Keratinocyte (primary cell): ENCODE measurements at regions not wholly inside any gene's neighbourhood (a gene's known extent, or its start where the extent isn't known, plus 50 kb on each side); places are given as distances from the start of the nearest gene placed in this dataset.
"Not testable (repeated sequence)": the region's sequence is repeated elsewhere in the genome, so short reads cannot be mapped to it uniquely, and the experiment has no call there.

Experiments used
- DNase-seq: peaks from one replicate; pipeline ENCODE4 v3.0.0-alpha.2; 2011; ENCODE audit warnings: low read depth, missing footprints, low spot score
- FAIRE-seq: peaks from 2 replicates; lab custom pipeline; 2011; peaks lifted over from hg19 to GRCh38; lab: Jason Lieb, UNC
- H2AFZ ChIP-seq: 2 replicates; pipeline ENCODE4 v1.6.0; 2012; ENCODE audit warnings: low read length, control low read depth, inconsistent platforms; ENCODE audit not compliant: control insufficient read depth
- H3K27ac ChIP-seq: 2 replicates; pipeline ENCODE4 v1.5.1; 2011; ENCODE audit warnings: low read length; ENCODE audit not compliant: control insufficient read depth, insufficient read depth
- H3K27me3 ChIP-seq: 3 replicates; pipeline ENCODE4 v1.6.0; 2011; ENCODE audit warnings: low read length; ENCODE audit not compliant: control insufficient read depth, insufficient read depth; ENCODE audit errors: extremely low read depth
- H3K36me3 ChIP-seq, 2 experiments: 2 replicates in 1 of 2; 3 replicates in 1 of 2; pipeline ENCODE4 v1.5.1; 2011; ENCODE audit warnings: low read length in 2 of 2, mild to moderate bottlenecking in 1 of 2; ENCODE audit not compliant: control insufficient read depth in 2 of 2, insufficient read depth in 2 of 2; ENCODE audit errors: extremely low read depth in 1 of 2
- H3K4me1 ChIP-seq: 3 replicates; pipeline ENCODE4 v1.5.1; 2011; ENCODE audit warnings: low read length; ENCODE audit not compliant: control insufficient read depth, insufficient read depth; ENCODE audit errors: extremely low read depth
- H3K4me2 ChIP-seq: 3 replicates; pipeline ENCODE4 v1.6.0; 2011; ENCODE audit warnings: low read depth, low read length; ENCODE audit not compliant: control insufficient read depth, insufficient read depth; ENCODE audit errors: extremely low read depth
- H3K4me3 ChIP-seq, 3 experiments: fragments of 200-600 bp in 1 of 3; sonication (generic) in 1 of 3; 2 replicates in 2 of 3; 3 replicates in 1 of 3; pipeline ENCODE4 v1.5.1; 2011 to 2016; ENCODE audit warnings: low read length in 3 of 3, mild to moderate bottlenecking in 3 of 3, control low read depth in 2 of 3, inconsistent platforms in 1 of 3, low read depth in 1 of 3, mixed read lengths in 1 of 3, mixed run types in 1 of 3, moderate library complexity in 1 of 3; ENCODE audit not compliant: control insufficient read depth in 2 of 3, insufficient read depth in 2 of 3; ENCODE audit errors: extremely low read depth in 1 of 3
- H3K79me2 ChIP-seq: 2 replicates; pipeline ENCODE4 v1.6.0; 2012; ENCODE audit warnings: low read length; ENCODE audit not compliant: control insufficient read depth, insufficient read depth
- H3K9ac ChIP-seq: 3 replicates; pipeline ENCODE4 v1.6.0; 2011; ENCODE audit warnings: low read length; ENCODE audit not compliant: control insufficient read depth, insufficient read depth; ENCODE audit errors: extremely low read depth
- H3K9me1 ChIP-seq: 3 replicates; pipeline ENCODE4 v1.6.0; 2011; ENCODE audit warnings: low read length; ENCODE audit not compliant: control insufficient read depth, insufficient read depth; ENCODE audit errors: extremely low read depth
- H3K9me3 ChIP-seq: 2 replicates; pipeline ENCODE4 v1.5.1; 2012; ENCODE audit warnings: low read depth, low read length; ENCODE audit not compliant: control insufficient read depth
- H4K20me1 ChIP-seq: 3 replicates; pipeline ENCODE4 v1.6.0; 2011; ENCODE audit warnings: low read length; ENCODE audit not compliant: control insufficient read depth, insufficient read depth; ENCODE audit errors: extremely low read depth
- CTCF ChIP-seq, 3 experiments: IDR thresholded peaks in 1 of 3; conservative IDR thresholded peaks in 1 of 3; optimal IDR thresholded peaks in 1 of 3; 2 replicates in 2 of 3; 3 replicates in 1 of 3; pipeline versions ENCODE3 to v1.5.1; 2011; ENCODE audit warnings: low read length in 3 of 3, mild to moderate bottlenecking in 3 of 3, moderate library complexity in 2 of 3, control low read depth in 1 of 3, inconsistent platforms in 1 of 3; ENCODE audit not compliant: insufficient read depth in 2 of 3; ENCODE audit errors: extremely low read depth in 1 of 3
- EZH2 ChIP-seq: IDR thresholded peaks from one replicate; pipeline ENCODE4 v1.6.1; 2012; ENCODE audit warnings: inconsistent platforms, mild to moderate bottlenecking, low read length, moderate library complexity
- dilution Hi-C: fragments of 300-500 bp; cut with MboI; formaldehyde crosslinking; loops from one replicate; pipeline ENCODE4 v1.7.0; 2020; ENCODE audit warnings: low sequenced_read_pairs; ENCODE audit not compliant: extremely low pct_ligation_motif_present

- dilution Hi-C loops: no loop called here
- Histone ChIP-seq H3K9ac (no peak overlapping the region), H3K27ac (no peak overlapping the region), H2AFZ (no peak overlapping the region), H3K9me1 (no peaks in the 10 kb centered on the region), H3K27me3 (no peaks in the 10 kb centered on the region), H3K4me1 (no peaks in the 10 kb centered on the region), H3K36me3 (no peaks in the 10 kb centered on the region), H3K4me3 (no peak overlapping the region), H3K79me2 (no peaks in the 10 kb centered on the region), H3K9me3 (no peaks in the 10 kb centered on the region), H3K4me2 (no peak overlapping the region), H4K20me1 (no peaks in the 10 kb centered on the region)
- DNase-seq: no peak
- no peak for FAIRE-seq
- no peak for TF ChIP-seq EZH2
- TF ChIP-seq CTCF (optimal IDR thresholded peaks at IDR 0.05 in 1 of 3, IDR thresholded peaks at IDR 0.05 in 1 of 3, conservative IDR thresholded peaks at IDR 0.05 in 1 of 3; ENCODE audit: extremely low read depth in 1 of 3, insufficient read depth in 2 of 3, low read length in 3 of 3): no peak
Observed at GRCh38 chr9:102354041-102354440, 615.6 kb upstream of the GRIN3A start.

- H3K79me2 ChIP-seq, H4K20me1 ChIP-seq, H3K4me3 ChIP-seq, H3K27ac ChIP-seq, dilution Hi-C loops, H3K9me3 ChIP-seq, FAIRE-seq, H3K4me1 ChIP-seq, DNase-seq, H3K9ac ChIP-seq, H3K36me3 ChIP-seq, H3K9me1 ChIP-seq, H2AFZ ChIP-seq, H3K4me2 ChIP-seq, H3K27me3 ChIP-seq: not testable (repeated sequence)
Observed at GRCh38 chr9:102337471-102337870, 599.0 kb upstream of the GRIN3A start.

- no peak for DNase-seq
- TF ChIP-seq EZH2: no peak
- TF ChIP-seq CTCF (optimal IDR thresholded peaks at IDR 0.05 in 1 of 3, IDR thresholded peaks at IDR 0.05 in 1 of 3, conservative IDR thresholded peaks at IDR 0.05 in 1 of 3; ENCODE audit: extremely low read depth in 1 of 3, insufficient read depth in 2 of 3, low read length in 3 of 3): no peak
Observed at GRCh38 chr9:102309379-102309778, 570.9 kb upstream of the GRIN3A start.

More at GRCh38 chr9:102309379-102309778, 570.9 kb upstream of the GRIN3A start:
- Histone ChIP-seq H3K27ac (no peak overlapping the region), H2AFZ (no peak overlapping the region), H3K9ac (no peak overlapping the region), H3K4me3 (no peak overlapping the region), H3K9me1 (no peaks in the 10 kb centered on the region), H3K36me3 (no peaks in the 10 kb centered on the region), H3K4me1 (no peaks in the 10 kb centered on the region), H3K27me3 (no peaks in the 10 kb centered on the region), H3K79me2 (no peaks in the 10 kb centered on the region), H3K4me2 (no peak overlapping the region), H3K9me3 (peaks cover 2% of the 10 kb centered on the region), H4K20me1 (no peaks in the 10 kb centered on the region)
- no peak for FAIRE-seq
- dilution Hi-C loops: no loop called here
